ENCODE measurements at regions not wholly inside any gene's neighbourhood (a gene's known extent, or its start where the extent isn't known, plus 50 kb on each side); places are given as distances from the start of the nearest gene placed in this dataset.

DNA sequence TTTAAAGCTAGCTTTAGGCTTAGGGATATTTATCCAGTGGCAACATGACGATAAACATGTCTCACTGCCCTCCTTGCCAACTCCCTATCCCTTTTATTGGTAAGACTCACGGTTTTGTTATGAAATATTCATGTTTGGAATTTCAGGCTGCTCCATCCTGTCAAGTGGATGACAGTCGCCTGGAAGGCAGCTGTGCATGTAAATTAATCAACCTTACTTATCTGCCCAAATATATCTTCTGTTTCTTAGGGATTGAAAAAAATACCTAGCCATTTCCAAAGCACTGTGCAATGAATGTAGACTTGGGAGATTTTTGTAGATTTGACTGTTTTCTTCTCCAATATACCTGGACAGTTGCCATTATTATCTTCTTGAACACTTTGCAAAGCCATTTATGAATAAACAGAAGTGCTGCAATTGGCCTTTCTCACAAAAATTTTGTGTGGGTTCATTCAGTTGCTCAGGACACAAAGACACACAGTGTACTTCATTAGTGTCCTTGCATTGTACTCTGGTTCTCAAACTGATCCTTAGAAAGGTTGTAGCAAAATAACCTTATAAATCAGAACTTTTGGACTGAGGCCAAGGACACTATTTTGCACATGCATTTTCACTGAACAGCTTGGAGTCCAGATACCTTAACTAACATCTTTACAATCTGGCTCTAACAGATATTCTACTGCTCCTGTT, 889.4 kb upstream of the SEMA6A start:
- in situ Hi-C loops (cut with MboI; ENCODE audit: low sequenced_read_pairs) = no loop called here

DNA sequence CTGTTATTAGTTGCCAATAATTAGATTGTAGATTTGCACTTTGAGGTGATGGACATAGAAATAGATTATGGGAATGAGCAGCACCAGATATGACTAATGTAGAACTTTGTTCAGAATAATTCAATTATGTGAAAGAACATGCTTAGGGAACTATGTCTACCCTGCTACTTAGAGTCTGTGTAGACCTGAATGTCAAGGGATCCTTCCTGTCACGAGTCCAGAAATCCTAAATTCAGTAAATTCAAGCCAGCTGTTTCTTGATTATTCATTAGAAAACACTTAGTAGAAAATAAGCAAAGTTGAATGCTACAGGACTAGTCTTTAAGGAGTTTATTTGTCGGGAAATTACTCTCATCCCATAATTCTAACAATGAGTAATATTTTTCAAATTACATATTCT, 887.3 kb upstream of the SEMA6A start:
- in situ Hi-C loops (cut with MboI; ENCODE audit: low sequenced_read_pairs) = no loop called here

DNA sequence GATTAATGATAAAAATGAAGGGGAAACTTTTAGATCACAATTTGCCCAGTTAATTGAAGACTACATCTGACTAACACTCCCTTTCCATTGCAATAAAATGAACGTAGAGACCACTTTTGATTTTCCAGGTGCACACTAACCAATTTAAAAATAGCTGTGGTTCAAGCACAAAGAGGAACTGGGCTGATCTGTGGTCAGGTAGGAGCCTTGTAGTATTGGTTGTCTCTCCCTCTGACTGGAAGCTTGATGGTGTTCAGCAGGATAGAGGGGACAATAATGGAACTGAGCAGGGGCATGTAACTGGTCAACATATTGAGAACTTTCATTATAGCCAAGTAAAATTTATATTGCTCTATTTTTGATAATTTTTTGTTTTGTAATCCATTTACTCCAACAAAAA, 886.8 kb upstream of the SEMA6A start:
- in situ Hi-C loops (cut with MboI; ENCODE audit: low sequenced_read_pairs) = no loop called here

GRCh38 chr5:117457656-117458055, 883.0 kb upstream of the SEMA6A start:
- in situ Hi-C loops (cut with MboI; ENCODE audit: low sequenced_read_pairs) = no loop called here

DNA sequence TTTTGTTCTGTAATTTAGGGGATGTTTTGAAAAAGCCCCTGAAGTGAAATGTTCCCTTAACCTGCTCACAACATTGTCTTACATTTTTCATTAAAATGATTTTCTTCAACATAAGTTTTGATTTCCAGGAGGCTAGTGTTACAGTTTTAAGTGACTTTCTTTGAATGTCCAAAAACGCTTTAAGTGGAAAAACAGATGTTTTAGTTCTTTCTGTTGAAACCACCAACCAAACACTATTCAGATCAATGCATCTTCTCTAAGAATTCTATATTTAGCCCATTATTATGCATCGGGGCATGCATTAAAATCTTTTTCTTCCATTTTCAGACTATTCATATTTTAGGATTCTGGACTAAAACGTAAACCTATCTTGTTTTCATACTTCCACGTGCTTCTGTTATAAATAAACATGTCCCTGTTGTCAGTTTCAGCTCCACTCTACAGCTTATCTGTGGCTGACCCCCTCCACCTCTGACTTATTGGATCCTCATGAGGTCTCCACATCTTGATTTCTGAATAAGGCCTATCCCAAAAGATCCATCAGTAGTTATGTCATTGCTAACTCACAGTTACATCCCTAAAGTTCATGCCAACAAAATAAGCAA, 882.3 kb upstream of the SEMA6A start:
- in situ Hi-C loops (cut with MboI; ENCODE audit: low sequenced_read_pairs) = no loop called here

DNA sequence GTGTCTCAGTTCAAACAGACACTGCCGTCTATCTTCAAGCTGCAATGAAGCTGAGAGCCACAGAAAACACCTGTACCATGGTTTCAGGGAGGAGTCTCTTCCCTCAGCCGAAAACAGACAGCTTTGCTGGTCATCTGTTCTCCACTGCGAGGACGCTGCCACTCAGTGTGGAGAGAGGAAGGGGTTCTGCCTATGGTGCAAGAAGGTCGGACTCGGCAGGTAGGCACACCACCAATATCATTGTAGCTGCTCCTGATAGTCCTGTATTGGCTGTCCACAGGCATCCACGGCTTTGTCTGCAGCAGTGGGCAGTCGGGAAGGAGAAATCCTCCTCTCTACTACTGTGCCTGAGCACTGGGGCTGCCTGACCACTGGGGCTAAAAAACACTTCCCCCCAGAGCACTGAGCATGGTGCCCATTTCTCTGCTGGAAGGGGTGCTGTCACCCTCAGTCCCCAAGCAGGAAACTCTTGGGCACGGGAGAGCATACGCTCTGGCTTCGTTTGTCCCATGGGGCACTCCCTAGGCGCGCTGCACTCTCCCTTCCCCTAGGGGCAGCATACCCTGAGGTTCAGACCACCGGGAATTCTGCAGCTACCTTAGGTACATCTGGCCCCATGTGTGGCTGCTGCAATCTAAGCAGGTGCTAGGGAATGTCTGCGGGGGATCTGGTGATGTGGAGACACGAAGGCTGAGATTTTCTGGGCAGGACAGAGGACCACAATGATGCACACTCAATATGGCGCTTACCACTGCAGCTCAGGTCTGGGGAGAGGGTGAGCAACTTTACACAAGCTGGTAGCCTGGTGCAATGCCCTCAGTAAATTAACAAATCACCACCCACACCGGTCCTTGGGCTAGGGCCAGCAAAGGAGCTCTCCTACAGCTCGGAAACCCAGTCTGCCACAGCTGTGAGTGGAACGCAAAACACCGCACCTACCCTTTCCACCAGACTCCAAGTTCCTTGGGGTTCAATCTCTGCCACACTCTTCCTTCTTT, 880.9 kb upstream of the SEMA6A start:
- in situ Hi-C loops (cut with MboI; ENCODE audit: low sequenced_read_pairs) = no loop called here

- in situ Hi-C loops (cut with MboI; ENCODE audit: low sequenced_read_pairs) = no loop called here
These were observed 880.1 kb upstream of the SEMA6A start for GRCh38 chr5:117454716-117455212.

- in situ Hi-C loops (cut with MboI; ENCODE audit: low sequenced_read_pairs) = no loop called here
These were observed 862.2 kb upstream of the SEMA6A start for GRCh38 chr5:117436846-117437245.

DNA sequence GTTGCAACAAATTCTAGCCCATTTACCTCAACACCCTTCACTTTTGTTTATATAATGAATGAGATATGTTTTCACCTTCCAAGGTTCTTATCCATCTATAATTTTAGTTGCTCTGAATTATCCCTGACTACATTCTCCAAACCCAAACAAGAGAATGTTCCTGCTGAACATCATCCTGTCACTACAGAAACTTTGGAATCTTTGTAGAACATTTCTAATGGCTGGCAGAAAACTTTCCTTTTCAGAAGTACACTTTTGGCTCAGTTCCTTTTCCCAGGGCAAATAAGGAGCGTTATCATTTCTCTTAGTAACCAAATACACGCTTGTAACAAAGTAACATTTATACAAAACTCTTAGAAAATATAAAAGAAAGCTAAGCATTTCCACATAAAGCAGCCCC, 860.6 kb upstream of the SEMA6A start:
- in situ Hi-C loops (cut with MboI; ENCODE audit: low sequenced_read_pairs) = no loop called here

DNA sequence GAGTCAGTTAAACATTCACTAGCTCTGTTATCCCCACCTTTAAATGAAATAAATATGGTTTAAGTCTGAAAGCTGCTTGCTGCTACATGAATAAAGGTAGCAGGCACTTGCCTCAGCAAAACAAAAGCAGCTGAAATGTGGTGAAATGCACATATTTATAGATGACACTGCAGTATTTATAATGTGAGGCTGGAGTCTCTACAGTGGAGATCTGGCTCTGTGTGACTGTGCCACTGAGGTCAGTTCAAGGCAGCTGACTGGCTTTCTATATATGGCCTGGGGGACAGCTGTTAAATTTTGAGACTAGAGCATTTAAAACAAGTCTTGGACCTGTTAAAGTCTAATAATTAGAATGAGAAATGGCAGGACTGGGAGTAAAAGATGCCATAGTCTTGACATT, 859.6 kb upstream of the SEMA6A start:
- in situ Hi-C loops (cut with MboI; ENCODE audit: low sequenced_read_pairs) = no loop called here

DNA sequence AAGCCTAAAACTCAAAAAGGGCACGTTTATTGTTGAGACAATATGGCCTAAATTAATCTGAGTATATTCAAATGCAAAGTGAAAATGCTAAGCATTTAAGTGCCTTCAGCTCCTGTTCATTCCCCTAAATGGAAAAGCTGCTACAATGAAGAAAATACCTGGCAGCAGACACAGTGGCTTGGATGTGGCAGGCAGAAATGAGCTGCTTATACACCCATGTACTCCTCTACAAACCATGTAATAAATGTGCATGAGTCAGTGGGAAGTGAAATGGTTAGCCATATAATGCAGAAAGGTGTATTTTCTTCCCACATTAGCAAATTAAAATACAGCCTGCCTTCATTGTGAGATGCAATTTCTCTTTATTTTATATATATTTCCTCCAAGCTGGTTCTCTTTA, 859.2 kb upstream of the SEMA6A start:
- in situ Hi-C loops (cut with MboI; ENCODE audit: low sequenced_read_pairs) = no loop called here

DNA sequence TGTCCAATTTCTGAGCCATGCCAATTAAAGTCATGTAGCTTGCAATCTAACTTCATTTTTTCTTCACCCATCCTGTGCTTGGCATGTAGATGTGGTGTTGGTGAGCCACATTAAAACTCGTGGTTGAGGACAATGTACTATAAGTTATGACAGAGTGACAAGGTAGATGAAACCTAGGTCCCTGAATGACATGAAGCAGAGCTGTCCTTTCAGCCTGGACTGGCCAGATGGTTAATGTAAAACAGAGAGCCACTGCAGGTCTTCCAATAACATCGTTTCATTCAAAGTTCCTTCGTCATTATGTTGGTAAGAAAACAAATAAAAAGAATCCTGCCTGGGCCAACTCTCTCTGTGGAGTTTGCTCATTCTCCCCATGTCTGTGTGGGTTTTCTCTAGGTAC, 856.5 kb upstream of the SEMA6A start:
- in situ Hi-C loops (cut with MboI; ENCODE audit: low sequenced_read_pairs) = no loop called here

DNA sequence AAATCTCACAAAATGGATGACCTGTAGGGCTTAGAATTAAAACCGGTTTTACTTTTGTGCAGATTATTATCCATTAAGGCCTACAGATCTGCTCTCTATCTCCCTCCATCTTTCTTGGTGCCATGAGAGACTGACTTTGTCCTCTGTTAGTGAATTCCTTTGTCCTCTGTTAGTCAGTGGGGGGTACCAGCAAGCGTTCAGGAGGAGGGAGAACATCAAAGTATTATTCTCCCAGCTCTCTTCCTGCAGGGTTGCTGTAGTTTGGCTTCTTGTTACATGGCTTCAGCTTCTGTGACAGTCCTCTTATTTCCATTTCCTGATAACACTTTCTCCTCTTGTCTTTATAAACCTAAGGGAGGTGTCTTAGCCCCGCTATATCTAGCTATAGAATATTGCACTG, 850.5 kb upstream of the SEMA6A start:
- in situ Hi-C loops (cut with MboI; ENCODE audit: low sequenced_read_pairs) = no loop called here

- in situ Hi-C loops (cut with MboI; ENCODE audit: low sequenced_read_pairs) = no loop called here
These were observed 849.9 kb upstream of the SEMA6A start for GRCh38 chr5:117424559-117424958.

DNA sequence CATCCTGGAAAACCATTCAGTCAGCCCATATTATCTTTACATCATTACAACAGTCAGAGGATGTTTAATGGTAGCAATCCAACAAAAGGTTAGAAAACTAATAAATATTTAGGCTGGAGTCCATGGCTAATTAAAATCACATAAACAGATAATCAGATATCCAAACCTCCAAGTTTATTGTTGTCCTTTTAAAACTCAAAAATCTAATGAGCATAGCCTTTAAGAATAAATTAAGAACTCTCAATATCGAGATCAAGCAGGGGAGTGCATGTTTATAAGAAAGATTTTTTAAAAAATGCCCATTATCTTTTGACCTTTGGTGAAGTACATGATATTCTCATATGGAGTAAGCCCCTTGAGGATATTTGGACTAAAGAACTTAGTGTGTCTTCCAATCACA, 842.9 kb upstream of the SEMA6A start:
- in situ Hi-C loops (cut with MboI; ENCODE audit: low sequenced_read_pairs) = no loop called here

- in situ Hi-C loops (cut with MboI; ENCODE audit: low sequenced_read_pairs) = no loop called here
These were observed 840.3 kb upstream of the SEMA6A start for GRCh38 chr5:117414926-117415325.

DNA sequence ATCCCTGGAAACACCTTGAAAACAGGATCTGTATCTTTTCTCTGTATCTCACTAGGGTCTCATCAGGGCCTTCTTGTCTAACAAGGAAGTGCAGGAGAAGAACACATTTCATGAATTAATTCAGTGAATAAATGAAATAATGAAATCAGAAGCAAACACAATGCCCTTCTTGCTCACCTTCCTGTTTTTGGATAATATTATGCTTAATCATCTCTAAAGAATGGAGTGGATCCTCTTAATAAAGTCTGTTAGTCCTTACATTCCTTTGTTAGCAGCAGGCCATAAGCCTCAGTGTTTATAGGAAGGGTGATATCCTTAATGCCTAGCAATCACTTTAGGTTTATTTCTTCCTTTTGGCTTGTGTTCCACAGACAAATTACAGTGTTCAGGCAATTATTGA, 837.1 kb upstream of the SEMA6A start:
- in situ Hi-C loops (cut with MboI; ENCODE audit: low sequenced_read_pairs) = no loop called here

DNA sequence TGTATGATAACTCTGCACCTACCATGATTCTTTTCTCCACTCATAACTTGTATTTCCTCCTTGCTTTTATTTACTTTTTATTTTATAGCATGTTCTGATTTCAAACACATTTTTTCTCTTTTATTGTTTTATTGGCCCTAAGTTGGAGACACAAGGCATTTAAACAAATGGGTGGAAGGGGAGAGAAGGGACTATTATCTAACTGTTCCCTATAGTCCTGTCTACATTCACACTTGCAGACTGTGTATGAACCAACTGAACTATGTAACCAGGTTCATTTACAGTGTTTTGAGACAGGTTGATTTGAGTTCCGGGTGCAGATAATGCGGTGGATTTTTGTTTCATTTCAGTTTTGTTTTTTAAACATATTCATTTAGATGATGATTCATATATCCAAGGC, 830.6 kb upstream of the SEMA6A start:
- in situ Hi-C loops (cut with MboI; ENCODE audit: low sequenced_read_pairs) = no loop called here

GRCh38 chr5:117394506-117395157, 820.0 kb upstream of the SEMA6A start:
- in situ Hi-C loops (cut with MboI; ENCODE audit: low sequenced_read_pairs) = no loop called here

GRCh38 chr5:117393125-117393524, 818.5 kb upstream of the SEMA6A start:
- in situ Hi-C loops (cut with MboI; ENCODE audit: low sequenced_read_pairs) = no loop called here

- in situ Hi-C loops (cut with MboI; ENCODE audit: low sequenced_read_pairs) = no loop called here
These were observed 805.7 kb upstream of the SEMA6A start for GRCh38 chr5:117380316-117380715.
